GM13977 (cell line): ENCODE measurements at regions not wholly inside any gene's neighbourhood (a gene's known extent, or its start where the extent isn't known, plus 50 kb on each side); places are given as distances from the start of the nearest gene placed in this dataset.

ENCODE experiments used
- DNase-seq: peaks from one replicate; pipeline ENCODE4 v3.0.0; 2012; ENCODE audit warnings: low spot score
- in situ Hi-C: fragments of 300-500 bp; cut with MboI; formaldehyde crosslinking; loops from one replicate; pipeline ENCODE4 v1.12.0; 2022; ENCODE audit warnings: low sequenced_read_pairs, low pct_unique_long_range_greater_than_20kb, mixed read lengths, inconsistent platforms; ENCODE audit not compliant: unreplicated experiment
- TF ChIP-seq, protein P1 (sequence below): IDR thresholded peaks from 2 replicates; pipeline ENCODE4 v1.5.1; 2012; ENCODE audit warnings: mild to moderate bottlenecking, control low read depth; ENCODE audit not compliant: insufficient read depth; ENCODE audit errors: extremely low read depth, missing control alignments

DNA sequence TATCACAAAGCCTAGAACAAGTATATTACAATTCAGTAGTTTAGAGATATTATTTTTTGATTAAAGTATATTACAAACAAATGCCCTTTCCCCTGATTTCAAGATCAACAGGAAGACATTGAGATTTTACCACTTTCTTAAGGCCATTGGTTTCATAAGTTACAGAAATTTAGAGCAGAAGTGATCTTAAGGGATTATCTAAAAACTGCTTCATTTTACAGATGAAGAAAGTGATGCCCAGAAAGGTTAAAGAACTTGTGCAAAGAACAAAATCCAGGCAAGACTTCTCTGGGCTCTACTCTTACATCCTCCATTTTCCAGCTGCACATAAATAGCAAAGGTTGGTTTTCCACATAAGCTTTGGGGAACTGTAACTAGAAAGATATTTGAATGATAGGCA is 87.5 kb downstream of the DUSP6 start:
- in situ Hi-C loops: no loop called here
- no peak for DNase-seq
- TF ChIP-seq, protein P1, sequence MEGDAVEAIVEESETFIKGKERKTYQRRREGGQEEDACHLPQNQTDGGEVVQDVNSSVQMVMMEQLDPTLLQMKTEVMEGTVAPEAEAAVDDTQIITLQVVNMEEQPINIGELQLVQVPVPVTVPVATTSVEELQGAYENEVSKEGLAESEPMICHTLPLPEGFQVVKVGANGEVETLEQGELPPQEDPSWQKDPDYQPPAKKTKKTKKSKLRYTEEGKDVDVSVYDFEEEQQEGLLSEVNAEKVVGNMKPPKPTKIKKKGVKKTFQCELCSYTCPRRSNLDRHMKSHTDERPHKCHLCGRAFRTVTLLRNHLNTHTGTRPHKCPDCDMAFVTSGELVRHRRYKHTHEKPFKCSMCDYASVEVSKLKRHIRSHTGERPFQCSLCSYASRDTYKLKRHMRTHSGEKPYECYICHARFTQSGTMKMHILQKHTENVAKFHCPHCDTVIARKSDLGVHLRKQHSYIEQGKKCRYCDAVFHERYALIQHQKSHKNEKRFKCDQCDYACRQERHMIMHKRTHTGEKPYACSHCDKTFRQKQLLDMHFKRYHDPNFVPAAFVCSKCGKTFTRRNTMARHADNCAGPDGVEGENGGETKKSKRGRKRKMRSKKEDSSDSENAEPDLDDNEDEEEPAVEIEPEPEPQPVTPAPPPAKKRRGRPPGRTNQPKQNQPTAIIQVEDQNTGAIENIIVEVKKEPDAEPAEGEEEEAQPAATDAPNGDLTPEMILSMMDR: no peak

DNA sequence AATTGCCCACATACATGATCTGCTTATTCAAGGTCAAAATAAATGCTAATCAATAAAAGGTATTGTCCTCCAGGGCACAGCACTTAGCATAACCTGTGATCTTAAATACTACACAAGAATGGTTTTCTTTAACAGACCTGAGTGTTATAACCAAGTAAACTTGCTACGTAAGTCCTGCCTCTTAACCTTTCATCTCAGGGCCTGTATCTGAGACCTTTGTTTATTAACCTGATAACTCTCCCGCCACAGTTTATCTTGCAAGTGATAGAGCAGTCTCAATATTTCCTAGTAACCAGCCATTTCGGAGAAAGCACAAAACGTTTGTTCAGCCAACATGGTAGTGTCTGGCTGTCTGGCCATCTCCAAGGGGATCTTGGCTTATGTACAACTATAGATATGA is 88.4 kb downstream of the DUSP6 start:
- in situ Hi-C loops: no loop called here
- TF ChIP-seq, protein P1: no peak
- DNase-seq: no peak

DNA sequence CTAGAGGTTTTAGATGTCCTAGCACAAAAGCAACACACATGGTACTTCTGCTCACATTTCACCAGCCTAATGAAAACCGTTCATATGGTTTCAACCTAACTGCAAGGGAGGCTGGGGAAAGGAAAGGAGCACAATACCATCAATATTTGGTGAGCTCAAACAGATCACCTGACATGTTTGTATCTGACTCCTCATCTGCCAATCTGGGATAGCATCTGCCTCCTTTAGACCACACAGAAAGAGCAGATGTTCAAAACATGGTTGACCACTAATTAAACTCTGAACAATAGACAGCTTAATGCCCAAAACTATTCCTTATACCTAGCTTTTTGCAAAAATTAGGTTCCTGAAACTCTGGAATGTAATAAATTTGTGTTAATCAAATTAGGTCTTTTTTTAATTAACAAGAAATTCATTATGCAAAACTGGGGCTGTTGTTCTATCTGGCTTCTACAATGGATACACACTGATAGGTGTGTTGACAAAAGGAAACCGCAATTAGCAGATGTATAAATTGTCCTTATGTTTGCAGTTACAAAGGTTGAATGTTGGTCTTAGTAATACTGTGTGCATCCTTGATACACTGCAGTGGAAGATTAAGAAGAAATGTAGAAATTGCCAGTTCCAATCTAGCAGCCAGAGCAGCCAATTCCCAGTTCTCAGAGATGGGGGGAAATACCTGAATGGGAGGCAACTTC is 89.3 kb downstream of the DUSP6 start:
- TF ChIP-seq, protein P1: no peak
- no peak for DNase-seq
- in situ Hi-C loops: no loop called here

DNA sequence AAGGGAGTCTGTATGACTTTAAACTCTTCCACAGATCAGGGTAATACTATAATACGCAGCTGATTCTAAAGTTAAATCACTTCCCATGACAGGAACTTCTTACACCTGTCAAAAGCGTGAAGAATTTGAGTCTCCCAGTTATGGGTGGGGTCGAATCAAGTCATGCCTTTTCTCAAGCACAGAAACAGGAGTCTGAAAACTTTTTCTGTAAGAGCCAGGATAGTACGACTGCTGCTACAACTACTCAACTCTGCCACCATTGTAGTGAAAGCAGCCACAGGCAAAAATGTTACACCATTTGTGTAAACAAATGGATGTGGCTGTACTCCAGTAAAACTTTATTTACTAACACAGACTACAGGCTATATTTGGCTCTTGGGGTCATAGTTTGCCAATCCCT is 90.3 kb downstream of the DUSP6 start:
- no peak for DNase-seq
- in situ Hi-C loops: no loop called here
- TF ChIP-seq, protein P1: no peak

DNA sequence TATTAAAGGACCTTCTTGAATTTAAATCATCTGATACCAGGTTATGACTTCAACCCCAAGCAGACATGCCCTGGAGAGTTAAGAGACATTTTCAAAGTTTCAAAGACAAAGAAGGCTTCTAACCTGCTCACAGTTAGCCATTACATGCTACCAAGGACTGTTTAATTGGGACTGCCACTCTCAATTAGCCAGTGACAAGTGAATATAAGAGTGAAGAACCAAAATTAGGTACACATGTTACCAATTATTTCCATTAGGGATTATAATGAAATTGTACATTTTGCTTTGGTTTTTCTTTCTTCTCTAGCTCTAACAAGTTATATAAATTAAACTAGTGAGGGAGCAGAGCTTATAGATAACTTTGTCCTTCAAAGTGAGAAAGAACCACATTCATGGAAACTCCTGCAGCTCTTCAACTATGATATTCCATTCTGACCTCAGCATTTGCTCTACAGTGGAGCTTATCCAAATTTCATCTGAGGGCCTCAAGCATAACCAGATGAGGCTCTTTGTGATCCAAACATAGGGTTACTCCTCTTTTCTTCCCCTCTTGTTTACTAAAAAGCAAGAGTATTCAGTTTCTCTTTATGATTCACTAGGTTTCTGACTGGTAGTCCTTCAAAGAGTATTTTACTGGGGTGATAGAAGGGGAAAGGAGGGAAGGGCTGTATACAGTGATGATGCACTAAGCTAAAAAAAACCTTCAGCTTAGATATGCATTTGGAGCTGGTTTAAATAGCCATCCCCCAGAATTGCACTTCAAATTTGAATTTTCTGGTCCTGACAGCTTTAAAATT is 91.3 kb downstream of the DUSP6 start:
- in situ Hi-C loops: no loop called here
- TF ChIP-seq, protein P1: no peak
- DNase-seq: no peak

DNA sequence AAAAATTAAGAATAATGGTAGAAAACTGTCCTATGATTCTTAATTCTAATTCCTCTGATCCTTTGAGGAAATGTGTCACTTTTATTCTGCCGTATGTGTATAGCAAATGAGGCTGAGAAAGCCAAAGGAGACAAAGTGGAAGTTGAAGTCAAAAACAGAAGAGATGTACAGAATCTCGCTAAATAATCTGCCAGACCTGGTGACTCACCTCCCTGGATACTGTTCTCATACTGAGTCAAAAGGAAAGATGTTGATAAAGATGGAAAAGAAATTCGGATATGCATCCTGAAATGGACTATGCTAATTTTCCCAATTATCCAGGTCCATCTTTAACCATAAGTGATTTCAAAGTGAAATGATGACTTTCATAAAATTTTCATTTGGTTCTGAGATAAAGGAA is 92.5 kb downstream of the DUSP6 start:
- TF ChIP-seq, protein P1: no peak
- DNase-seq: no peak
- in situ Hi-C loops: no loop called here
